GM18951 (cell line): ENCODE measurements at regions not wholly inside any gene's neighbourhood (a gene's known extent, or its start where the extent isn't known, plus 50 kb on each side); places are given as distances from the start of the nearest gene placed in this dataset.
"Not testable (repeated sequence)": the region's sequence is repeated elsewhere in the genome, so short reads cannot be mapped to it uniquely, and the experiment has no call there.

Experiments used
- in situ Hi-C: fragments of 300-500 bp; cut with MboI; formaldehyde crosslinking; loops from one replicate; pipeline ENCODE4 v1.12.0; 2022; ENCODE audit warnings: low sequenced_read_pairs, mixed read lengths, inconsistent platforms; ENCODE audit not compliant: unreplicated experiment

GRCh38 chr17:15802917-15803316 lies 70.8 kb downstream of the TBC1D26 start:
- in situ Hi-C loops = not testable (repeated sequence)

GRCh38 chr17:15806825-15807224 lies 74.7 kb downstream of the TBC1D26 start:
- in situ Hi-C loops = not testable (repeated sequence)

GRCh38 chr17:15813388-15813787 lies 81.3 kb downstream of the TBC1D26 start:
- in situ Hi-C loops = not testable (repeated sequence)

- in situ Hi-C loops = not testable (repeated sequence)
These were observed 81.9 kb downstream of the TBC1D26 start for GRCh38 chr17:15814003-15814402.

- in situ Hi-C loops = not testable (repeated sequence)
These were observed 85.8 kb downstream of the TBC1D26 start for GRCh38 chr17:15817861-15818260.

- in situ Hi-C loops = not testable (repeated sequence)
These were observed 90.2 kb downstream of the TBC1D26 start for GRCh38 chr17:15822280-15822679.

- in situ Hi-C loops = not testable (repeated sequence)
These were observed 96.7 kb downstream of the TBC1D26 start for GRCh38 chr17:15828727-15829314.

GRCh38 chr17:15830221-15830620 lies 98.1 kb downstream of the TBC1D26 start:
- in situ Hi-C loops = loop anchor here (10.0 kb wide), 1 partner anchor 165 kb away; the partner anchor contains the start of genes TTC19 and ZSWIM7

- in situ Hi-C loops = loop anchor here (10.0 kb wide), 1 partner anchor 164 kb away; the partner anchor contains the start of genes TTC19 and ZSWIM7
These were observed 99.1 kb downstream of the TBC1D26 start for GRCh38 chr17:15831182-15831581.

- in situ Hi-C loops = loop anchor here (10.0 kb wide), 1 partner anchor 162 kb away; the partner anchor contains the start of genes TTC19 and ZSWIM7
These were observed 100.9 kb downstream of the TBC1D26 start for GRCh38 chr17:15832921-15833480.

GRCh38 chr17:15833890-15834289 lies 101.8 kb downstream of the TBC1D26 start:
- in situ Hi-C loops = loop anchor here (10.0 kb wide), 1 partner anchor 161 kb away; the partner anchor contains the start of genes TTC19 and ZSWIM7

- in situ Hi-C loops = loop anchor here (10.0 kb wide), 1 partner anchor 159 kb away; the partner anchor contains the start of genes TTC19 and ZSWIM7
These were observed 103.4 kb downstream of the TBC1D26 start for GRCh38 chr17:15835481-15835880.

GRCh38 chr17:15836249-15836982 lies 104.3 kb downstream of the TBC1D26 start:
- in situ Hi-C loops = loop anchor here (10.0 kb wide), 1 partner anchor 158 kb away; the partner anchor contains the start of genes TTC19 and ZSWIM7

- in situ Hi-C loops = loop anchor here (10.0 kb wide), 1 partner anchor 158 kb away; the partner anchor contains the start of genes TTC19 and ZSWIM7
These were observed 104.9 kb downstream of the TBC1D26 start for GRCh38 chr17:15836991-15837390.

GRCh38 chr17:15847447-15848229 lies 97.3 kb upstream of the ADORA2B start:
- in situ Hi-C loops = not testable (repeated sequence)

- in situ Hi-C loops = not testable (repeated sequence)
These were observed 95.9 kb upstream of the ADORA2B start for GRCh38 chr17:15849054-15849453.

GRCh38 chr17:15850071-15850470 lies 94.9 kb upstream of the ADORA2B start:
- in situ Hi-C loops = not testable (repeated sequence)

- in situ Hi-C loops = not testable (repeated sequence)
These were observed 94.2 kb upstream of the ADORA2B start for GRCh38 chr17:15850687-15851086.

GRCh38 chr17:15852863-15853262 lies 92.1 kb upstream of the ADORA2B start:
- in situ Hi-C loops = not testable (repeated sequence)

GRCh38 chr17:15856191-15856590 lies 88.7 kb upstream of the ADORA2B start:
- in situ Hi-C loops = not testable (repeated sequence)
